ENCODE measurements at regions not wholly inside any gene's neighbourhood (a gene's known extent, or its start where the extent isn't known, plus 50 kb on each side); places are given as distances from the start of the nearest gene placed in this dataset.

GRCh38 chr12:18171571-18171970, 81.6 kb upstream of the RERGL start:
- no peak overlapping the region for H2AK5ac ChIP-seq (ENCODE audit: insufficient read length, low read length)
- H2BK120ac ChIP-seq (ENCODE audit: low read depth, low read length, poor library complexity, severe bottlenecking): no peak overlapping the region
- no peak overlapping the region for H3K27ac ChIP-seq (ENCODE audit: insufficient read length, low read depth, low read length)
- H3T11ph ChIP-seq (ENCODE audit: low read length): no peak overlapping the region
- Mint-ChIP-seq H3K9me3 (peaks cover 14 to 19% of the 10 kb centered on the region in 2 experiments), H3K4me3 (no peak overlapping the region), H3K27ac (no peak overlapping the region; a peak in 1 of 7 replicates), H3K27me3 (ENCODE audit: low read depth) (no peaks in the 10 kb centered on the region), H3K36me3 (ENCODE audit: insufficient read depth in 1 of 3, low read depth in 3 of 3) (peaks cover 0 to 14% (median 12%) of the 10 kb centered on the region in 3 experiments; a peak in 5 of 7 replicates), H3K4me1 (peaks cover 8 to 13% of the 10 kb centered on the region in 2 experiments)
- H3K27me3 ChIP-seq (ENCODE audit: insufficient read depth, low read length): no peaks in the 10 kb centered on the region
- H4K20me1 ChIP-seq (ENCODE audit: control insufficient read depth, insufficient read depth, insufficient read length): no peaks in the 10 kb centered on the region
- DNase-seq: no peak
- H2BK15ac ChIP-seq (ENCODE audit: low read depth, low read length): no peak overlapping the region
- TF ChIP-seq CTCF (conservative IDR thresholded peaks at IDR 0.05): no peak
- peaks cover 6% of the 10 kb centered on the region for H3K9me3 ChIP-seq (ENCODE audit: control insufficient read depth, low read depth, low read length)
- no peaks in the 10 kb centered on the region for H3K79me1 ChIP-seq (ENCODE audit: insufficient read depth, low read depth, low read length, poor library complexity, severe bottlenecking)
- no peaks in the 10 kb centered on the region for H3K23me2 ChIP-seq (ENCODE audit: insufficient read length, low read depth, low read length, poor library complexity, severe bottlenecking)
- H3K14ac ChIP-seq (ENCODE audit: insufficient read depth, low read length): no peak overlapping the region
- no peak overlapping the region for H3K4me2 ChIP-seq (ENCODE audit: insufficient read depth, insufficient read length, low read length)
- H3K9ac ChIP-seq (ENCODE audit: extremely low read depth, insufficient read length, low read length): no peak overlapping the region
- H3K23ac ChIP-seq (ENCODE audit: insufficient read length, low read depth, low read length): no peak overlapping the region
- no peak overlapping the region for H4K5ac ChIP-seq (ENCODE audit: insufficient read length, low read depth, low read length)
- H4K8ac ChIP-seq (replicated peaks; ENCODE audit: insufficient read length, low read depth, low read length): no peak overlapping the region
- H2BK20ac ChIP-seq (ENCODE audit: low read depth, low read length, poor library complexity, severe bottlenecking): no peak overlapping the region
- no peak overlapping the region for H3K18ac ChIP-seq (ENCODE audit: insufficient read length, low read depth, low read length)
- H2BK12ac ChIP-seq (ENCODE audit: insufficient read length, low read depth, low read length): no peak overlapping the region
- no peak overlapping the region for H2BK5ac ChIP-seq (ENCODE audit: insufficient read length, low read length)
- no peak overlapping the region for H3K4ac ChIP-seq (ENCODE audit: low read depth, low read length)
- no peaks in the 10 kb centered on the region for H3K4me1 ChIP-seq (ENCODE audit: insufficient read depth, low read length)
- H4K91ac ChIP-seq (ENCODE audit: insufficient read length, low read depth, low read length): no peak overlapping the region
- H2AFZ ChIP-seq (ENCODE audit: low read length): no peak overlapping the region
- H3K79me2 ChIP-seq (ENCODE audit: insufficient read depth, low read length): no peaks in the 10 kb centered on the region
- WGBS (ENCODE audit: extremely low coverage, insufficient read length, low lambda C conversion rate): no CpG with 5 or more reads among the region's 1 CpG
- H3K56ac ChIP-seq (ENCODE audit: insufficient read length, low read depth, low read length): no peak overlapping the region

Data from H9 (cell line).